Activated CD8-positive, alpha-beta memory T cell treated with anti-CD3 and anti-CD28 coated beads for 4 hours (primary cell): ENCODE measurements at regions not wholly inside any gene's neighbourhood (a gene's known extent, or its start where the extent isn't known, plus 50 kb on each side); places are given as distances from the start of the nearest gene placed in this dataset.

Source experiments
- DNase-seq, 2 donors: peaks; one replicate each; pipeline ENCODE4 v3.0.0-alpha.2; 2020; ENCODE audit warnings: low read depth in 2 of 2

DNA sequence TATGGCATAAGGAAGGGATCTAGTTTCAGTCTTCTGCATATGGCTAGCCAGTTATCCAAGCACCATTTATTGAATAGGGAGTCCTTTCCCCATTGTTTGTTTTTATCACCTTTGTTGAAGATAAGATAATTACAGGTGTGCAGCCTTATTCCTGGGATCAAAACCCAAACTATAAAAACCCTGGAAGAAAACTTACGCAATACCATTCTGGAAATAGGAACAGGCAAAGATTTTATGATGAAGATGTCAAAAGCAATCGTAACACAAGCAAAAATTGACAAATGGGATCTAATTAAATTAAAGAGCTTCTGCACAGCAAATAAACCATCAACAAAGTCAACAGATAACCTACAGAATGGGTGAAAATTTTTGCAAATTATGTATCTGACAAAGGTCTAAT lies 128.5 kb upstream of the DCN start:
- DNase-seq: no peak

DNA sequence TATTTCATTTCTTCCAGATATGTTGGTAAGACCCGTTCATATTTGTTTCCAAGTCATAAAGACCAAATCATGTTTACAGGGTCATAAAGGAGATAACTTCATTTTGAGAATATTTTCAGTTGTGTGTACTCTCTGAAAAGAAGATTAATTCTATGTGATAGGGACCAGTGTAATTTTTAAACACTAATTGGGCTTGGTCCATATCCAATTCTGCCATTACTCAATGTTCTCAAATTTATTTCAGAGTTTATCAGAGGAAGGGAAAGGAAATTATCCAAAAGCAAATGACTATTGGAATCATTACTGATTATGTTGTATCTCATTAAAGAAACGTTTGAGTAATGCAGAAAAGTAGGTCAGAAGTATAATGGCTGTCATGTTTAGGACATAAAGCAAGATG lies 126.8 kb upstream of the DCN start:
- DNase-seq: no peak

DNA sequence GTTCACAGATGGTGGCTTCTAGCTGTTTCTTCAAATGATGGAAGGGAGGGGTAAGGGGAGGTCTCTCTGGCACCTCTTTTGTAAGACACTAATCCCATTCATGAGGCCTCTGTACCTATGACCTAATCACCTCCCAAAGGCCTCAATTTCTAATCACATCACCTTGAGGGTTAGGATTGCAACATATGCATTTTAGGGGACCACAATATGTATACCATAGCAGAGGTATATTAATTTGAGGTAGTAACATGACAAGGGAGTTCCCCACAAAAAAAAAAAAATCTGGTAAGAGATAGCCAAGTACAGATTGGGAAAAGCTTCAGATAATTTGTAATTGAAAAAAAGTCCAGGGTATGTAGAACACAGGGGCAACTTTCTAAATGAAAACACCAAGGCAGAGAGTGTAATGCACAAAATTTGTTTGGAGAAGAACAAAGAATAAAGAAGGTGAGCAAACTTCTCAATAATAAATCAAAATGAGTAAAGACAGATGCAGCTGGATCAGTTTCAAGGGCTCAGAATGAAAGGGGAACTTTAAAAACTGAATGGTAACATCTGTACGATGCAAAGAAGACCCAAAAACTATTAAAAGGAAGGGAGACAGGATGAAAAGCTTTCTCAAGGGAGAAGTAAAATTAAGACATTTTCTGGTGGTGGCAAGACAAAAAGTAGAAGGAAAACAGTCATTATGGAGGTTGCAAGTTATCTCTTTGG lies 125.5 kb upstream of the DCN start:
- DNase-seq: no peak

DNA sequence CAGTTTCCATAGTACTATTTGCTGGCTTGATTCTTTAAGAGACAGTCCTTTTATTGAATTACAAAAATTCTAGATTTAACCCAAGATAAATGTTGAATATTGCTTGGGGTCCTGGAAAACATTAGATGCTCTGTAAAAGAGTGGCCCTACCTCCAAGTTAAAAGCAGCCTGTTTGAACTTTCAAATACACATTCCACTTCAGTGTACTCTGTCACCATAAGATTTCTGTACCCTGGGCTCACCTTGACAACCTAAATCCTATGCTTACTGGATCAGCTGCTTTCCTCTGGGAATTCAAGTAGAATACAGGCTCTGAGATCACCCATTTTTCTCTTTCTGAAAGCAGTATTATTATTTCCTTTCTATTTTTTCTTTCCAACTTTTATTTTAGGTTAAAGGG lies 107.7 kb upstream of the DCN start:
- no peak for DNase-seq

DNA sequence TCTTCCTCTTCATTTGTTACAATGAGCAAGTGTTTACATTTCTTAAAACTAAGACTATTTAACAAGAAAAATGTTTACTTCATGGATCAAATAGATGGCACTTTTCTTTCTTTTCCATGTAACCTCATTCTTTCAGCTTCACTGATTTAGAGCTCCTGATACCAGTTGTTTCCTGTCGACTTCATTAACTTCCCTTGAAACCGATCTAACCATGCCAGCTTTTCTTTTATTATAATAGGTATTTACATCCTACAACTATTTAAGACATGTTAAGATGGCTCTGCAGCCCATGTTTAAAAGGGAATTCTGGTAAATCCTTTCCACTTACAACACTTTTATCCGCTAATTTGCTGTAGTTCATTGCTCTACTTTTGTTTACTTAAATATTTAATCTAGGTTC lies 107.3 kb upstream of the DCN start:
- no peak for DNase-seq

DNA sequence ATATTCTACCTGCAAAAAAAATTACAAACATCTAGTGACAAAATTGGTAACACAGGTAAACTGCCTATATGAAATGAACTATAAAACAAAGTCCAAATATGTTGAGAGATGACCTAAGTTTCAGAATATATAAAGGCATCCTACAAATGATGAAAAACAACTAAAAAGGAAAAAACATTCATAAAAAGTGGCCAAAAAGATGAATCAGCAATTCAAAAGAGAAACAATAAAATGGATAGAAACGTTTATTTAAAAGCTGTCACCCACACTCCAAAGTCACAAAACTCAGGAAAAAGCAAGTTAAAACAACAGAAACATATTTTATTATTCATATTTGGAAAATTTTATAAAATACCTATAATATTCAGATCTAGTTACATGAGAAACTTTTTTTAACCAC lies 106.5 kb upstream of the DCN start:
- no peak for DNase-seq

DNA sequence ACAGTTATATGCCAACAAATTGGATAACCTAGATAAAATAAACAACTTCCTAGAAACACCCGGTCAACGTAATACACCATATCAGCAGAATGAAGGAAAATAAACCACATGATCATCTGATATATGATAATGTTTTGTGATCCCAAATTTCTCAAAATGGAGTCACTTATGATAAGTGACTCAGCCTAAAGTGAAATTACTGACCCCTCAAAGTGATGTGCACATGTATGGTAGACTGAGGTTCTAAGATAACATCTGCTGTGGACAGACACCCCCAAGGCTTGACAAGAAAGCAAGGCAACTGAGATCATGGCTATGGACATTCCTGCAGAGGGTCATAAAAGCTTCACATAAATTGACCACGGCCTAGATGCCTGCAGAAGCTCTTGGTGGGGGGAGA lies 105.1 kb upstream of the DCN start:
- no peak for DNase-seq

DNA sequence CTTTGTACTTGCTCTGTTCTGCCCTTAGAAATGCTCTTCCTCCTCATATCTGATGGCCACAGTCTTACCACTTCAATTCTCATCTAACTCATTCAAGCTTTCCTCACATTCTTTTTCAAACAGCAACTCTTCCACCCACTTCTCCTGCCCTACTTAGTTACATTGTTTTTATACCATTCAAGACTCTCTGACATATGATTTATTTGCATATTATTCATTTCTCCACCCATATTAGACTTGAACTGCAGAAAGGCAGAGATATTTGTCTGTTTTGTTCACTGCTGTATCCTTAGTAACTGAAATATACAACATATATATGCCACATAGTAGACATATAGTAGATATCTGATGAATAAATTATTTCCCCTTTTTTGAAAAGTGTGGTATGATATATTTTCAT lies 95.5 kb upstream of the DCN start:
- DNase-seq: no peak

DNA sequence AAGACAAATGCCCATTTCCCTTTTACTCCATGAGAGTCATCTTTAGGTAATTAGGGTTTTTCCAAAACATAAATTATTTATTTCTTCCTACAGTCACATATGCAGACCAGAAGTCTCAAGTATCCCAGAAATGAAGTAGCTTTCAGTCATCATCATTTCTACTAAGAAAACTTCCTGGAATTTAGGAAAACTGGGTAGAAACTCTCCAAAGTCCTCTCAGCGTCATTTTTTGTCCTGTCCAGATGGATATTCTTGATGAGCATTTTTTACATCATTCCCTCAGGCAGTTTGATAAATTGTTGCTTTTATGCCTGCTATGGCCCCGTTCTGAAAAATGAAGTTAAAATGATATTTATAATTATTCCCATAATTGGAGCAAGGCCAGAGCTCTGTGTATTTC lies 93.9 kb upstream of the DCN start:
- DNase-seq: no peak

DNA sequence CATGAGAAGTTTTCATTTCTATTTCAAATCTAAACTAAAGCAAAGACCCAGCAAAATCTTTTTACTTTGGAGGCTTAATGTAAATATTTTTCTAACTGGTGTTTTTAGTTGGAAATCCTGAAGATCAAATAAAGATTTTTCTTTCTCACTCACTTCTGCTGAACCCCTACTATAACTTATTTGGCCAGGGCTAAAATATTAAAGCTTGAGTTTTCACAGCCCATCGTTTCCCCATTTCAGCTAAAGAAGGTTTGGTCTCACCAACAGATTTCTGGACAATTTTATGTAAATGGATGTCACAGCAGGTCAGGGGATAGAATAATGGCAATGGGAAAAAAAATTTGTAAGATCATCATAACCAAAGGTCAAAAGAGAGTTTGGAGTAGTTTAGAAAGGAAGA lies 92.7 kb upstream of the DCN start:
- no peak for DNase-seq

DNA sequence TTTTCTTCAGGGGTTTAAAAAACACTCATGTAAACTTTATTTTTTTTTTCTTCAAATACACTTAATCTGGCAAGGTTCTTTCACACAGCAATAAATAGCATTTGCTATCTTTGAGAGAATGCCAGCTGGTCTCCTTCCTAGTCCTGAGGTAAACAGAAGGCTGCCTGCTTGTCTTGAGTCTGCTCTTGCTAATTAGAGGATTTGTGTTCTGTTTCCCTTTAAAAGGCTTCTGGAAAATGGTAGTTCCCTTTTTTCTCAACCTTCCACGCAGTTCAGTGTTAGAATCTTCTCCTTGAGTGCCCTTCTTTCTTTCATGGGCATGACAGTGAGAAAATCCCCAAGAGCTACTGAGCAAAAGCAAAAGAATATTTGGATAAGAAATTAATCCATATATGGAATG lies 92.3 kb upstream of the DCN start:
- no peak for DNase-seq

DNA sequence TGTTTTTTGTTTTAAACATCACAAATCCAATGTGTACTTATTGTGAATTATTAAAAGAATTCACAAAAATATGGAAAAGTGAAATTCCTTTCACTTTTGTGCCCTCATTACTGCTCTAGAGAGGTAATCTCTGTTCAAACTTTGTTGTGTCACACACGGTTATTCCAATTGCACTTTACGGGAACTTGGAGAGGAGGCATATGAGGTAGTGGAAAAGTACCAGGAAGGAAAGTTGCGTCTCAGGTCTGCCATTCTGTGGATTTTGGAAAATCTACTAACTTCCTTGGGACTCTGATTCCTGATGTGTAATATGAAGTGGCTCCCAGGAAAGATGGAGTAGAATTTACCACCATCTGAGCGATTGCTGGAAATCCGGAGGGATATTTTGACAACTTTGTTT lies 90.9 kb upstream of the DCN start:
- no peak for DNase-seq

DNA sequence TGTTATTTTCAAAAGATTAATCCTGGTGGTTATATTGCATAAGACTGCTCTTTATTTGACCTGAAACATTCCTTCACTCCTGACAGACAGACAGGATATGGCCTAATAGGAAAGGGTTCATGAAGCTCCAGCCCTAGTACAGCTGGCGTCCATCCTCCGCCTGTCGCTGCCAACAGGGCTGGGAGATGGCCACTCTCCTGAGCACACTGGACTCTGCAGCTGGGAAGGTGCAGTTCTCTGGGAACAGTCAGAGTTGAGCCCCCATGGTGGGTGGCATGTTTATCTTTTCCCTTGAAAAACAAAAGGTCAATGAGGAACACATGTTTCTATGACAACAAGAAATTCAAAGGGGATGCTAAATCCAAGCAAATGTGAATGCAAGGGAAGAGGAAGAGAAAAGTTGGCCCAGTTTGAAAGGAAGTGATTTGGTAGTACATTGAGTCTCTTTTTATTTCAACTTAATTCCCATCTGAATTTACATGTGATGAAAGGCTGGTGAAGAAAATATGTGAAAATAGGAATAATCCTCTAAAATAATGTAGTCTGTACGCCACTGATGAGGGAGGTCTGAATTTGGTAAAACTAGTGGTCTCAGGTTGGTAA lies 89.9 kb upstream of the DCN start:
- no peak for DNase-seq

DNA sequence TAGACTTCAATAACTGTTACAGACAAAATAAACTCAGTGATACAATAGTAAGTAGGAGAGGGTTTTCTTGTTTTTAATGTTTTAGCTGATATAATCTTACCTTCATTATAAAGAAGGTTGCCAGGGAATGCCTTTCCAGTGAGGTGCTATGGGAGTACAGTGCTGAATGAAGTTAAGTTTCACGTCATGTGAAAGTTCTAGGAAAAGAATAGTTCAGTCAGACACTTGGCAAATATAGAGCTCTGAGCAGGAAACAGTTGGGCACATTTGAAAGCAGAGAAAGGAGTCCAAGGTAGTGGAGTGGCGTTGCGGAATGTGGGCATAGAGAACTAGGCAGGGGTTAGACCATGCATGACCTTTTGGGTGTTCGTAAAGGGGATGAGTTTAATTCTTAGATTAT lies 88.6 kb upstream of the DCN start:
- no peak for DNase-seq

DNA sequence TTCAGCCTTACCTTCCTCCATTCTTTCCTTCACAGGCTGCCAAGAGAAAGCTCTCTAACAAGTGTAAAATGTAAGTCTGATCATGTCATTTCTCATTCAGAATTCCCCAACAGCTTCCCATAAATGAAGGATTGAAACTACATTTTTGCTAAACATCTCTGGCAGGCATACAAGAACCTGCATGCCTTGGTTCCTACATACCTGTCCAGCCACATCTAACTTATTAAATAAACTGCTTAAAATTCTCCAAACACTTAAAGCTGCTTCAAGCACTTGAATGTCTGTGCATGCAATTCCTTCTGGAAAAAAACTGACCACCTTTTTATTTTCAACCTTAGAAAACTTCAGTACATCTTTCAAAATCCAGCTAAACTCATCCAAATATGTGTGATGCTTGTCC lies 84.4 kb upstream of the DCN start:
- DNase-seq: no peak

DNA sequence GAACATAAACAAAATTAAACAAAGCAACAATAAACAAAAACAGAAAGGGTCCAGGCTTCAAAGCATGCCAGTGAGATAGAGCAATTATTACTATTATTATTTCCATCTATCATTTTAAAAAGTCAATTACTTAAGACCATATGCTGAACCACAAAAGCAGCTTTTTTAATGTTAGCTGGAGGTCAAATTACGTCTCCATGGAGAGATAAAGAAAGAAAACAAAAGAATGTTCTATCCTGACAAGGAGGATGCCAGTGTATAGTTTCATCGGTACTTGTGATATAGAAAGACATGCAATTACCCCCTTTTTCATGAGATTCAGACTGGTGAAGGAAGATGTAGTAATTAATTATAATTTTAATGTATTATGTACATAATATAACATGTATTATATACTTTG lies 81.6 kb upstream of the DCN start:
- no peak for DNase-seq

DNA sequence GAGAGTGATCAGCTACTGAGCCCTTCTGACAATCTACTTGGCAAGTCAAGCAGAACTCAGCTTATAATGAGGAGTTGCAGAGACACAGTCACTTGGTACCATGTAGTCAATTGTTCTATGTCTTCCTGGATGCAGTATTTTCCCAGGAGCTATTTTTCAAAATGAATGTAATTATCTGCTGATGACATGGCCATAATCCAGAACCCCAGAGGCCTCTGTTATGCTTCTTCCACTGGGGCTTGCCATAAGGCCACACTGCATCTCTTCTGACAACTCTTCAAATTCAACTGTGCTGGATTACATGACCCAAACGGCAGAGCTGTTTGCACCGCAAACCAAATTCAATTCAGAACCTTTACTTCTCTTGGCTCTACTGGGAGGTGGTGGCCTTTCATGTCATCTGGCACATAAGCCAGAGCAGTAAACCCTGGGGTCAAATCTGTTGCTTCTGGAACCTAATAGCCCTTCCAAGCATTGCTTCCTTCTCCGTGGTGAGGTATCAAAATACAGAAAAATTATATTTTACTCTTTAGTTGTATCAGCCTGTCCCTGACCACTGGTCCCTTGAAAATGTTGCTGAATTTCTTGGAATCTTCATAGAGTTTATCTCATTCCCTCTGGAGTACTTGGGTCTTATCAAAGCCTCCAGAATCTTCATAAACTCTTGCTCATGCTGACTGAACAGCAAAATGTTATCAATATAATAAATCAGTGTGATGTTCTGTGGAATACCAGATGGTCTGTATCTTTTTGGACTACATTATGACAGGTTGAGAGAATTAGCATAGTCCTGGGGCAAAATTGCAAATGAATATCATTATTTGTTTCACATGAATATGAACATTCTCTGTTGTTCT lies 79.4 kb upstream of the DCN start:
- no peak for DNase-seq

DNA sequence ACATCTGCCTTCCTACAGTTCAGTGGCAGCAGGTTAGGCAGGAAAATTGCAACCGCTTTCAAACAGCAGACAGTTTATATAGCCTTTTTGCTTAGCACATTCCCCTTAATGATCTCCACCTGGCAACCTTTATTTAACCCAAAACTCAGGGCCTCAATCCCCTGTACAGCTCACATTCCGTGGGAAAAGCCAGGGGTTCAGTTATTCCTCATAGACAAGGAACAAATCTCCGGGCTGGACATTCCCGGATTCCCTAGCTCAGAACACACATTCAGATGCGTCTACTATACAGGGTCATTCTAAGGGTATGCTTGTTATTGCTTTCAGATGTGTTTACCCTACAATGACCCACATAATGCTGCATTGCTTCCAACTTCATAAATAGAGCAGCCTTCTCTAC lies 73.8 kb upstream of the DCN start:
- no peak for DNase-seq

DNA sequence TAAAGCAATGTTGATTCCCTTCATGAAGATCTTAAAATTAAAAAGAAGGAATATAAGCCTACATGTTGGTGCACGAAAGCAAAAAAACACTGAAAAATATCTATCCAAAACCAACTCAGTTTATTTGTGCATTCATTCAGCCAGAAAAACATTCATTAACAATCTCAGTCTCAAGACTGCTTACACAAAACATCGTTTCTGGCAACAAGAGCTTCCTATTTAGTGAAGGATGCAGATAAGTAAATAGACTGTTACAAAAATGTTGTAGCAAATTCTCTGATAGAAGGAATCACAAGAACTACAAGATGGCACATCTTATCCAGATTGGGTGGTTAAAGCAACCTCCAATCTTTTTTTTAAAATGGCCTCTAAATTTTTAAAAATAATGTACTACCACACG lies 69.7 kb upstream of the DCN start:
- DNase-seq: no peak

DNA sequence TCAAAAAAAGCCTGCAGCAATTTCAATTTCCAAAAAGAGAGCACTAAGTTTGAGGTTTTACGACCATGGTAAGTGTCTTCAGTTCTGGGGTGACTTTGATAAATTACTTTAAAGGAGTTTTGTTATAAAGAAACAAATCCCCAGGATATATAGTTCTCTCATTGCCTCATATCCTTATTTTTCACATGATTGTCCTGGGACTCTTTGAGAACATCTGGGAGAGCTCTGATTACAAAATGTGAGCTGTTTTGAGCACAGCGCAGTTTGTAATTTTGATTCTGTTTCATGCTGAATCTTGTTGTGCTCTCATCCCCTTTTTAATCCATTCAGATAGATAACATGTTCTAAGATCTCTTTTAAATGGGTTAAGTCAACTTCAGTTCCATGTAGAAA lies 67.7 kb upstream of the DCN start:
- DNase-seq: no peak

DNA sequence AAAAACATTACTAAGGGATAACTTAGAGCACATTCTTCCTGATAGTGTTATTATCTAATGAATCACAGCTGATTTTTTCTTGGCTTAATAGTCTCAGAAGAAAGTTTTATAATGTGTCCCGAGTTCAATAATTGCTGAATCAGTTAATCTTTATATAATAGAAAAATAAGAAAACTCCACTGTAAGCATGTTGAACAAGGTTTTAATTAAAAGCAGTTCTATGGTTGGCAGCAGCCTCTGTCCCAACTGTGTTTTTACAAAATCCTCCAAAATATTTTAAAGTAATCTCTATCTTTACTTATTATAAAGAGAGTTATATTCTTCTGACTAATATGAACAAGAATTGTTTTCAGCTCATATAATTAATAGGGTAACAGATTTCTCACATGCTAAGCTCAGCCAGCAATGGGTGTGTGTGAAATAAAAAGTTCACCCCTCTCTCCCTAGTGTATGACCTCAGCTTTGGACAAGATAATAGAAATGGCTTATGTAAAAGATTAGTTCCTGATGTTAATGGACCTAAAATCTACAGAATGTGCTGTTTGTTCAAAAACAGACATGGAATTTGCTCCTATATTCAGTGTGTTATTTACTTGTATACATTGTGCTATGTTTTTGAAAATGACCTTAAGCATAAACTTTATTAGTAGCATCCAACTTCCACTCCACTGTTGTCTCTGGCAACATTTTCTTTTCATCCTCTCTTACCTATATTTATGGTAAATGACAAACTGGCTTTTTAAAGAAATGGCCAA lies 67.1 kb upstream of the DCN start:
- no peak for DNase-seq

DNA sequence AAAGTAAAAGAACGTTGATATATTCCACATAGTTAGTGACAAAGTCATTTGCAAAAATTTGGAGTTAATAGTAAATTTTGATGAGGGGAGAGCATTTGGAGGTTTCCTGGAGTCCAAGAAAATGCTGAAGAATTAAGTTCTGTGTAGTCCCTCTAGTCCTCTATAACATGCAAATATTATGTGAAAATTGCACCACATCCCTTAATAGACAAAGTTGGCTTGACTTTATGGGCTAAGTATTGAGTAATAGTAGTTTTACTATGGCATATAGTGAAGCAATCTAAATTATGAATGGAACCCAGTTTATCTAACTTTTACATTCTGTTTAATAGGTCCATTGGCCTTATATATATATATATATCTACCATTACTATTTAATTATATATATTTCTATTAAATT lies 66.4 kb upstream of the DCN start:
- DNase-seq: no peak
